Activated T-cell treated with anti-CD3 and anti-CD28 coated beads, Interleukin-2, amount 50 U/mL, for 72 hours (primary cell): ENCODE measurements at regions not wholly inside any gene's neighbourhood (a gene's known extent, or its start where the extent isn't known, plus 50 kb on each side); places are given as distances from the start of the nearest gene placed in this dataset.
"Not testable (repeated sequence)": the region's sequence is repeated elsewhere in the genome, so short reads cannot be mapped to it uniquely, and the experiment has no call there.

Experiments used
- ATAC-seq, 2 donors: fragments of 150-1000 bp; cut with Tn5 transposase; replicated peaks in 1 of 2; 2 replicates each; pipeline ENCODE4 v1.10.0; 2021; ENCODE audit warnings: moderate library complexity in 2 of 2, mild to moderate bottlenecking in 1 of 2
- DNase-seq, 2 donors: peaks; one replicate each; pipeline ENCODE4 v3.0.0; 2021 to 2022; ENCODE audit warnings: mixed read lengths in 1 of 2
- H3K27ac Mint-ChIP-seq: one replicate; pipeline ENCODE4 v1.8.0; 2022; ENCODE audit warnings: mild to moderate bottlenecking, moderate library complexity, mixed read lengths
- H3K27me3 Mint-ChIP-seq: one replicate; pipeline ENCODE4 v1.8.0; 2022; ENCODE audit warnings: low read depth, mixed read lengths
- H3K36me3 Mint-ChIP-seq, 2 donors: one replicate each; pipeline ENCODE4 v1.8.0; 2022; ENCODE audit warnings: mixed read lengths in 2 of 2, mild to moderate bottlenecking in 1 of 2; ENCODE audit not compliant: insufficient read depth in 2 of 2
- H3K4me1 Mint-ChIP-seq: one replicate; pipeline ENCODE4 v1.8.0; 2022; ENCODE audit warnings: low read depth, mixed read lengths
- H3K4me3 Mint-ChIP-seq, 2 donors: one replicate each; pipeline ENCODE4 v1.8.0; 2022; ENCODE audit warnings: mild to moderate bottlenecking in 2 of 2, mixed read lengths in 2 of 2, moderate library complexity in 2 of 2
- H3K9me3 Mint-ChIP-seq, 2 donors: one replicate each; pipeline ENCODE4 v1.8.0; 2022; ENCODE audit warnings: mixed read lengths in 2 of 2

DNA sequence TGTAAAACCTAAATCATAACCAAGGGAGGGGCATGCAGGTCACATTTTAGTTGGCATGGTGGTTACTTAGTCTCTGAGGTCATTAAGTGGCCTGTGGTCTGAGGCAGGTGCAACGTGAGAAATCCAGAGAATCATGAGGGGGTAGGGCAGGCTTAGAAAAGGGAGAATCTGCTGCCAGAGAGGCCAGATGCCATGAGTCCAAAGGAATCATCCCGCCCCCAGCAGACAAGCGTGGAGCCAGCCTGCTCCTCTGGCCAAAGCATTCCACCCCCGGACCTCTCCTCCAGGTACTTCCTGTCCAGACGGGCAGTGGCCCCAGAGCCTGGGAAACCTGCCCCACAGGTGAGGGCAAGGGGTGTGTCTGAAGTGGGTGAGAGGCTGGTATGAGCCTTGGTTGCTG is 196.4 kb upstream of the ZNF32 start:
- Mint-ChIP-seq H3K36me3 (no peaks in the 10 kb centered on the region), H3K4me1 (peaks cover 11% of the 10 kb centered on the region), H3K27ac (no peak overlapping the region), H3K27me3 (no peaks in the 10 kb centered on the region), H3K4me3 (no peak overlapping the region), H3K9me3 (no peaks in the 10 kb centered on the region)
- DNase-seq, result no peak
- ATAC-seq, result no peak

DNA sequence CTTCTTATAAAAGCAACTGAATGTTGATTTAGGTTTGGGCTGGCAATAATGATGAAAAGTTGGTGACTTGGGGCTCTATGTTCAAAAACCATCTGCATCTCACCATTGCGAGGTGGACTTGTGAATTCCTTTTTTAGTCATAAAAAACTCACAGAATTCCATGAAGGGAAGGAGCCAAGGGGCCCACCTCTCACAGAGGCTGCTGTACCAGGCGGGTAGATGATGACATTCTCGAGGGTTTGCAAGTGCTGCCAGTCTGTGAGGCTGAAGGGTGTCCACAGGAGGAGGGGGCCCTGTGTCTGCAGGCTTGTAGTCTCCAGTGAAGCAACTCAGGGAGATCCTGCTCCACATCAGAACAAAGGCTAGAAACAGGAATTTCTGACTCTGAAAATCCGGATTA is 195.5 kb upstream of the ZNF32 start:
- no peak for ATAC-seq

DNA sequence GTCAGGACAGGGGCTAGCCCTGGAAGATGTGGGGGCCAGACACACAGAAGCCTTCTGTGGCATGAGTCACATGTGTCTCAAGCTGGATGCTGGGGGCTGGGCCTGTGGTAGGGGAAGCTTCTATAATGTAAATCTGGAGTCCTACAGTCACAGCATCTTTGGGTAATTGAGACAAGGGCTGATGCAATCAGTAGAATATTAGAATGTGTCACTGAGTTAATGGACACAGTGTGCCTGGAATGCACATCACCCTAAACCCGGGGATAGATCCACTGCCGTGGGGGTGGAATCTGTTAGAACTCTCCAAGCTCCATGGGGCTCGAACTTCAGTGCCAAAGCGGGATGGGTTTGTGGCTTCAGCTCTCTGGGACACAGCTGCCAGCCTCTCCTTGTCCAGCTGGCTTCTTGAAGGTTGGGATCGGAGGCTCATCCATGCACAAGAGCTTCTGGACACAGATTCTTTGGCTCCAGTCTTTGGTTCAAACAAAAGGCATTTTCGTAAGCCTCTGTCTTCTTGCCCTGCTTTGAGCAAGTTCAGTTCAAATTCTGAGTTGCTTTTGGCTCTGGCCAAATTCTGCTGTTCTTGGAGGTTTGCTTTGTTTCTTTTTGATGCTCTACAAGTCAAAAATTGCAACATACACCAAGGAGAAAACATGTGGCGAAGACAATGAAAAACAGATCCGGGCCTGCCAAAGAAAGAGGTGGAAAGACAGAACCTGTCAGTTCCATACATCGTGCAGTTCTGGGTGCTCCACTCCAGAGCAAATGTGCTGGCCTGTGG is 194.8 kb upstream of the ZNF32 start:
- H3K4me1 Mint-ChIP-seq, result peaks cover 11% of the 10 kb centered on the region
- H3K27me3 Mint-ChIP-seq, result no peaks in the 10 kb centered on the region
- no peak for DNase-seq
- H3K9me3 Mint-ChIP-seq, result no peaks in the 10 kb centered on the region
- no peak overlapping the region for H3K4me3 Mint-ChIP-seq
- no peak overlapping the region for H3K27ac Mint-ChIP-seq
- ATAC-seq, result peak in 1 of 2 donors; percentile 32
- H3K36me3 Mint-ChIP-seq, result no peaks in the 10 kb centered on the region

More for the DNA sequence above, 195.5 kb upstream of the ZNF32 start:
- no peak for DNase-seq
- no peaks in the 10 kb centered on the region for H3K27me3 Mint-ChIP-seq
- H3K9me3 Mint-ChIP-seq, result no peaks in the 10 kb centered on the region
- H3K4me1 Mint-ChIP-seq, result peaks cover 11% of the 10 kb centered on the region
- no peaks in the 10 kb centered on the region for H3K36me3 Mint-ChIP-seq
- H3K27ac Mint-ChIP-seq, result no peak overlapping the region
- no peak overlapping the region for H3K4me3 Mint-ChIP-seq

DNA sequence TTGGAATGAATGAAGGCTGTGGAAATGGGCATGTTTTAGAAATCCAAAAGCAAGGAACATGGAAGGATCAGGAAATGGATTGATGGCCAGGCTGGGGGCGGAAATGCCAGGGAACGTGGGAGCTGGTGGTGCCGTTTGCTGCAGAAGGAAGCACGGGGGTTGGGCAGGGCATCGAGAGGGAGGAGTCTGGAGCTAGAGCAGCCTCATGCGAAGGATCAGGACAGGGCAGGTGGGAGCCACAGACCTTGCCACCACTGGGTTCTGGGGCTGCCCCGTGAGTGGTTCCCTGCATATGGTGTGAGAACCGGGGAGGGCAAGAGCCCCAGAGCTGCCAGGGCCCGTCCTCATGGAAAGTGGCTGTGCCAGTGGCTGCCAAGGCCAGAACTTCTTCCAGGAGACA is 193.8 kb upstream of the ZNF32 start:
- DNase-seq (no peak), ATAC-seq (no peak)
- Mint-ChIP-seq H3K27ac (no peak overlapping the region), H3K4me1 (peaks cover 11% of the 10 kb centered on the region), H3K4me3 (no peak overlapping the region), H3K36me3 (no peaks in the 10 kb centered on the region), H3K9me3 (no peaks in the 10 kb centered on the region), H3K27me3 (no peaks in the 10 kb centered on the region)

DNA sequence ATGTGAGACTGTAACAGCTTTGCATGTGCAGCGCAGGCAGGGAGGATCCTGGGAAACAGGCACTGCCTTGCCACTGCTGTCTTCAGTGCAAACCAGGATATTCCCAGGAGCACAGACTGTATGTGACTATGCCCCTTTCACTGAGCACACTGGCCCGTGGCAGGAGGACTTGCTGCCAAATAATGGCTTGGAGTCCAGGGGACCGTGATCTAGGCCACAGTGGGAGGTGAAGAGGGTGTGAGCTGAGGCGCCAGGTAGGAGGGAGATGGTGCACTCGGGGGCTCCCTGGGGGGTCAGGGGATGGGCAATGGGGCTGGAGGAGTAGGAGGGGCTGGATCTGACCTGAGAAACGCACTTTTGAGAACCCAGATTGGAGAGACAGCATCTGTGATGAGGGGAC is 193.4 kb upstream of the ZNF32 start:
- no peak for ATAC-seq
- Mint-ChIP-seq H3K9me3 (no peaks in the 10 kb centered on the region), H3K4me1 (peaks cover 11% of the 10 kb centered on the region), H3K36me3 (no peaks in the 10 kb centered on the region), H3K27ac (no peak overlapping the region), H3K27me3 (no peaks in the 10 kb centered on the region), H3K4me3 (no peak overlapping the region)
- no peak for DNase-seq

DNA sequence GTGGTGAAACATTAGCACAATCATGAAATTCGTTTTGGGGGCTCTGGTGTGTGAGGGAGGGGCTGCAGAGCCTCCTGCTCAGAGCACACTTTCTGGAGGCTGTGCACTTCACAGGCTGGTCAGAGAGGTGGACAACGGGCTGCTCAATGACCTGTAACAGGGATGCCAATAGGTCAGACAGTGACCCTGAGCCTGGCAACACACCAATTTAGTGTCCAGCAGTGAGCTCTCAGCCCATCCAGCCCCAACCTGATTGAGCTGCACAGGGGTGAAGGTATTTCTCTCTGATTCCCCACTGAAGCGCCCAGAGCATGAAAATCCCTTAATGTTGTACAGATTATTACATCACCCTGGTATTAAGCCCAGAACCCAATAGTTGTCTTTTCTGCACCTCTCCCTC is 191.3 kb upstream of the ZNF32 start:
- ATAC-seq (no peak), DNase-seq (no peak)
- Mint-ChIP-seq H3K4me3 (no peak overlapping the region), H3K27me3 (no peaks in the 10 kb centered on the region), H3K9me3 (peaks cover 2 to 4% of the 10 kb centered on the region in 2 donors), H3K4me1 (no peaks in the 10 kb centered on the region), H3K27ac (no peak overlapping the region), H3K36me3 (peaks cover 0 to 4% of the 10 kb centered on the region in 2 donors)

DNA sequence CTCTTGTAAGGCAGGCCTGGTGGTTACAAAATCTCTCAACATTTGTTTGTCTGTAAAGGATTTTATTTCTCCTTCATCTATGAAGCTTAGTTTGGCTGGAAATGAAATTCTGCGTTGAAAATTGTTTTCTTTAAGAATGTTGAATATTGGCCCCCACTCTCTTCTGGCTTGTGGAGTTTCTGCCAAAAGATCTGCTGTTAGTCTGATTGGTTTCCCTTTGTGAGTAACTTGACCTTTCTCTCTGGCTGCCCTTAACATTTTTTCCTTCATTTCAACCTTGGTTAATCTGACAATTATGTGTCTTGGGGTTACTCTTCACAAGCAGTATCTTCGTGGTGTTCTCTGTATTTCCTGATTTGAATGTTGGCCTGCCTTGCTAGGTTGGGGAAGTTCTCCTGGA is 186.1 kb upstream of the ZNF32 start:
- not testable (repeated sequence) for H3K27me3 Mint-ChIP-seq, DNase-seq, H3K36me3 Mint-ChIP-seq, H3K27ac Mint-ChIP-seq, ATAC-seq, H3K4me3 Mint-ChIP-seq, H3K4me1 Mint-ChIP-seq
- H3K9me3 Mint-ChIP-seq, result peaks cover 11 to 12% of the 10 kb centered on the region in 2 donors

DNA sequence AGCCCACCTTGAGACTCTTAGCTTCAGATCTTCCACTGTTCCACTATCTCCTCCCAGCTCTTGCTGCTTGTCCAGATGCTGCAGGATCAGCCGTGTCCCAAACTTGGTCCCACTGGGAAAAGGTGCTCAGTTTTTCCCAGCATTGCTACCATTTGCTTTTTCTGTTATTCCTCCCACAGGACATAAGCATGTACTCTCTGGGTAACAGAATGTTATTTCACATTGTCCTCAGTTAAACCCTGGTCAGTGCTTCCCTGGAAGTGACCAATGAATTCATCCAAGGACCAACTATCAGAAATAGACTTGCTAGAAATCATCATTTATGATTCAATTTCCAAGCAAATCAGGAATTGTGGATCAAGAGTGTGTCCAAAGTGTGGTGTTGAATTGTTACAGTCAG is 179.2 kb upstream of the ZNF32 start:
- no peak overlapping the region for H3K4me3 Mint-ChIP-seq
- peaks cover 0 to 2% of the 10 kb centered on the region in 2 donors for H3K9me3 Mint-ChIP-seq
- H3K4me1 Mint-ChIP-seq, result peaks cover 10% of the 10 kb centered on the region
- no peaks in the 10 kb centered on the region for H3K36me3 Mint-ChIP-seq
- DNase-seq (no peak), ATAC-seq (no peak)
- no peaks in the 10 kb centered on the region for H3K27me3 Mint-ChIP-seq
- H3K27ac Mint-ChIP-seq, result no peak overlapping the region

DNA sequence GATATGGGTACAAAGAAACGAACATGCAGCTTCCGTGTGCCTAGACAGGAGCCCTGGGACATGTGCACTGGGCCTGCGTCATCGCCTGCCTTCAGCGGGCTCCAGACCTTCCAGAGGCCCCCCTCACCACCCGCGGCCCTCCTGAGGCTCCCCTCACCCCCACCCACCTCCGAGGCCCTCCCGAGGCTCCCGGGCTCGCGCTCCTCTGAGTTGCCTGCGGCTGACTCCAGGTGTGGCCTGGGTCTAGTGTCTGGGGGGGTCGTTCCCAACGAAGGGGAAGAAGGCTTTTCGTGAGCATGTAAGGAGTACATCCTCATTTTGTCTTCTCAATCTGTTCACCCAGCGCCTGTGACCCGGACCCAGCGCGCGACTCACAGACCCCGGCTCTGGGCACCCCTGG is 177.3 kb upstream of the ZNF32 start:
- DNase-seq (no peak), ATAC-seq (no peak)
- Mint-ChIP-seq H3K27ac (no peak overlapping the region), H3K4me1 (peaks cover 19% of the 10 kb centered on the region), H3K27me3 (no peaks in the 10 kb centered on the region), H3K9me3 (no peaks in the 10 kb centered on the region), H3K4me3 (no peak overlapping the region), H3K36me3 (no peaks in the 10 kb centered on the region)

DNA sequence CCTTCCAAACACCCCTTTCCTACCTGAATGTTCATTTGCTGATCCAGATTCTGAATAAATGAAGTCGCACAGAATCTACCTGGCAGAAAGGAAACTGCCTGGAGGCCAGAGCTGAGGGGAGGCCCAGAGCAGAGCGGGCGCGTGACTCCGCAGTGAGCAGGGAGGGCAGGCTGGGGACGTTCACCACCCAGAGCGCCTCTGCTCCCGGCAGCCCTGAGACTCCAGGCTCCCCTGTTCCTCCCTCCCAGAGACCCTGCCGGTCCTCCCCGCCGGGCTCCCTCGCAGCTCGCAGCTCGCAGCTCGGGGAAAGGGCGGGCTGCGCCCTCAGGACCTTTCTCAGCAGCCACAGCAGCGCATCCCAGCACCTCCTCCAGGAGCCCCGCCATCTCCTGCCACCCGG is 176.7 kb upstream of the ZNF32 start:
- Mint-ChIP-seq H3K4me1 (peaks cover 19% of the 10 kb centered on the region), H3K4me3 (no peak overlapping the region), H3K27me3 (no peaks in the 10 kb centered on the region), H3K27ac (no peak overlapping the region), H3K9me3 (no peaks in the 10 kb centered on the region), H3K36me3 (no peaks in the 10 kb centered on the region)
- ATAC-seq, result no peak
- DNase-seq, result no peak

DNA sequence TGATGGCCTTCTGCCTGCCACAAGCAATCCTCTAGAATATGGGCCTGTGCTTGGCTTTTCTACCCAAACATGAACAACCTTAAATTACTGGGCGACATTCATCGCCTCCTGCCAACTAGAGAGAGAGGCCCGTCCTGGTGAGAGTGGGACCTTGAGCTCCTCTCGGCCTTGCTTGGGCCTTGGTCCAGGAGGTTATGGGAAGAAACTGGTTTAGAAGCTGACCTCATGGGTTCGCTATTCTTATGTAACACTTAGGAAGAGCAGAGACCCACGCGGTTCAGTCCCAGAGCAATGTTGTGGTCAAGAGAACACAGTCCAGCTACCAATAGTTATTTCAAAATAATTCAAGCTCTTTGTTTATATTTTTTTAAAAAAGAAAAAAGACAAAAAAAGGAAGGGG is 176.3 kb upstream of the ZNF32 start:
- Mint-ChIP-seq H3K36me3 (no peaks in the 10 kb centered on the region), H3K27ac (no peak overlapping the region), H3K4me3 (no peak overlapping the region), H3K27me3 (no peaks in the 10 kb centered on the region), H3K9me3 (no peaks in the 10 kb centered on the region), H3K4me1 (peaks cover 19% of the 10 kb centered on the region)
- ATAC-seq, result no peak
- DNase-seq, result no peak

DNA sequence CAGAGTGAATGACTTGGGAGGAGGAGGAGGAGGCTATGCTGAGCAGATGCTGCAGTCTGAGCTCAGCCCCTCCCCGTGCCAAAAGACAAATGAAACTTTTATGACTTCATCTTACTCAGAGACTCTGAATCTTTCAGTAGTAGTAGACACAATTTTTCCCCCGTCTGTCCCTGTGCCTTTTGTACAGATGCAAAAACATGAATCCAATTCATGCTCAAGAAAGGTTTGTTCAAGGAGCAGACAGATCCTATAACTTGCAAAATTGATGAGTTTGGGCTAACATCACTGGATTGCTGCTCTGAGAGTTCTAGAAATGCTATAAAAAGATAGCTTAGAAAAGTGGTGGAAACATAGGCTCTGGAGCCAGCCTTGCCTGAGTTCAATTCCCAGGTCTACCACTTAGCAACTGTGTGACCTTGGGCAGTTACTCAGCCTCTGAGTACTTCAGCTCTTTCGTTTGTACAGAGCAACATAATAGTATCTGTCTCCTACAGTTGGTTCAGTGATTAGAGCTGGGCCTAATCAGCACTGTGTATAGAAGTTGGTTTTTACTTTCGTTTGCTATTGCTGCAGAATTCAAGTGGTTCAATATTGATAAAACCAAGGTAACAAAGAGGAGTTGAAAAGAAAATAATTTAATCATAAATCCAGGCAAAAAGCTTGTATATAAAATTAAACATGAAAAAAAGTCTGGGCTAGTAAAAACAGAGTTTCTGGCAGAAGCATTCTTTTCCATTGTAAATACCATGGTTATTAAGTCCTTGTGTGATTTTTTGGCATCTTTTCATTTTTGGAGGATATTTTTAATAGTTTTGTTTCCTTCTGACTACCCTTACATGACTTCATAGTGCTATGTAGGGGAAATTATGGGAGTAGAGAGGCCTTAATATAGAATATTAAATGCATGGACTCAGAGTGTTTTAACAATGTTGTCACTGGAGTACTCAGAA is 174.2 kb upstream of the ZNF32 start:
- DNase-seq, result no peak
- H3K9me3 Mint-ChIP-seq, result no peaks in the 10 kb centered on the region
- H3K36me3 Mint-ChIP-seq, result no peaks in the 10 kb centered on the region
- ATAC-seq, result peak; percentile 43 to 65
- no peaks in the 10 kb centered on the region for H3K27me3 Mint-ChIP-seq
- H3K4me1 Mint-ChIP-seq, result peaks cover 28% of the 10 kb centered on the region
- no peak overlapping the region for H3K4me3 Mint-ChIP-seq
- H3K27ac Mint-ChIP-seq, result no peak overlapping the region

DNA sequence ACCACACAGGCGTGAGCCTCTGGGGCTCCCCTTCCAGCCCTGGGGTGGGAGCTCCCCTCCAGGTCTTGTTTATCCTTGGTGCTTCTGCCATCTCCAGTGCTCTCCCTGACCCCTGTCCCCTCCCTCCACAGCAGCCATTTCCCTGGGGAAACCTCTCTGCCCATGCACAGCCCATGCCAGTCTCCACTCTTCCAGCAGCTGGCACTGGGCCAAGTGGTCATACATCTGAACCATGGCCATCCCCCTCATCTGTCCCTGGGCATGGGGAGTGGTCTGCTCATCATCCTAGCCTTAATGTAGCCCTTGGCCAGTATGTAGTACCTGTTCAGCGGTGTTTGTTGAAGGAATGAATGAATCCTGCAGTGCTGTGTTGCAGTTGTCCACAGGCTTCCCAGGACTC is 172.4 kb upstream of the ZNF32 start:
- DNase-seq (no peak), ATAC-seq (no peak)
- no peaks in the 10 kb centered on the region for H3K9me3 Mint-ChIP-seq
- H3K36me3 Mint-ChIP-seq, result no peaks in the 10 kb centered on the region
- H3K4me3 Mint-ChIP-seq, result no peak overlapping the region
- H3K27me3 Mint-ChIP-seq, result no peaks in the 10 kb centered on the region
- peaks cover 46% of the 10 kb centered on the region for H3K4me1 Mint-ChIP-seq
- no peak overlapping the region for H3K27ac Mint-ChIP-seq
